SK-N-SH (cell line): ENCODE measurements at regions not wholly inside any gene's neighbourhood (a gene's known extent, or its start where the extent isn't known, plus 50 kb on each side); places are given as distances from the start of the nearest gene placed in this dataset.

Source experiments
- CTCF ChIA-PET: fragments of 300-600, 350-600 bp; formaldehyde crosslinking; extraction: SDS; loops from one replicate; lab custom pipeline; 2021; lab: Yijun Ruan, JAX
- POLR2A ChIA-PET: fragments of 350-600 bp; sonication (Branson Sonifier 250); formaldehyde crosslinking; extraction: SDS; loops from one replicate; lab custom pipeline; 2020; ENCODE audit warnings: antibody characterized with exemption, inconsistent platforms; lab: Yijun Ruan, JAX
- DNase-seq: peaks from one replicate; pipeline ENCODE4 v3.0.0; 2012
- H2AFZ ChIP-seq: fragments of 200-600 bp; sonication (generic); 2 replicates; pipeline ENCODE4 v1.8.1; 2016; ENCODE audit warnings: antibody characterized with exemption, mild to moderate bottlenecking, low read depth
- H3F3A ChIP-seq: fragments of 200-600 bp; sonication (generic); replicated peaks from 2 replicates; pipeline ENCODE3; 2016; ENCODE audit warnings: antibody characterized with exemption, mild to moderate bottlenecking; ENCODE audit not compliant: insufficient read depth
- H3K27ac ChIP-seq, 2 experiments: fragments of 200-500 bp in 1 of 2; fragments of 200-600 bp in 1 of 2; sonication (Bioruptor generic) in 1 of 2; sonication (generic), shearing (Covaris generic) in 1 of 2; 2 replicates each; pipeline versions ENCODE4 v1.5.1 to v1.6.1; 2014 to 2016; ENCODE audit warnings: low read depth in 2 of 2, inconsistent platforms in 1 of 2, low read length in 1 of 2, mild to moderate bottlenecking in 1 of 2, mixed read lengths in 1 of 2
- H3K27me3 ChIP-seq: fragments of 200-600 bp; sonication (generic), shearing (Covaris generic); 2 replicates; pipeline ENCODE4 v1.6.1; 2016; ENCODE audit warnings: mixed run types; ENCODE audit not compliant: insufficient read depth
- H3K36me3 ChIP-seq, 2 experiments: fragments of 200-500 bp in 1 of 2; fragments of 200-600 bp in 1 of 2; sonication (Bioruptor generic) in 1 of 2; sonication (generic) in 1 of 2; replicated peaks in 1 of 2; 2 replicates each; pipeline versions ENCODE3 to v1.5.1; 2014 to 2016; ENCODE audit warnings: low read length in 1 of 2, mild to moderate bottlenecking in 1 of 2; ENCODE audit not compliant: insufficient read depth in 2 of 2, control insufficient read depth in 1 of 2
- H3K4me1 ChIP-seq, 2 experiments: fragments of 200-500 bp in 1 of 2; fragments of 200-600 bp in 1 of 2; sonication (Bioruptor generic) in 1 of 2; sonication (generic), shearing (Covaris generic) in 1 of 2; 2 replicates each; pipeline versions ENCODE4 v1.5.1 to v1.6.1; 2014 to 2016; ENCODE audit warnings: low read depth in 1 of 2, low read length in 1 of 2, mixed run types in 1 of 2; ENCODE audit not compliant: insufficient read depth in 2 of 2, control insufficient read depth in 1 of 2
- H3K4me2 ChIP-seq: fragments of 200-600 bp; sonication (generic), shearing (Covaris generic); 2 replicates; pipeline ENCODE4 v1.6.1; 2017; ENCODE audit warnings: mixed run types
- H3K4me3 ChIP-seq, 2 experiments: fragments of 200-500 bp in 1 of 2; fragments of 200-600 bp in 1 of 2; sonication (Bioruptor generic) in 1 of 2; sonication (generic), shearing (Covaris generic) in 1 of 2; 2 replicates each; pipeline versions ENCODE4 v1.5.1 to v1.8.1; 2014 to 2016; ENCODE audit warnings: low read depth in 2 of 2, inconsistent platforms in 1 of 2, low read length in 1 of 2, mild to moderate bottlenecking in 1 of 2, mixed read lengths in 1 of 2, moderate library complexity in 1 of 2
- H3K79me2 ChIP-seq: fragments of 200-600 bp; sonication (generic); 2 replicates; pipeline ENCODE4 v1.8.1; 2017; ENCODE audit warnings: mild to moderate bottlenecking; ENCODE audit not compliant: insufficient read depth
- H3K9ac ChIP-seq: fragments of 200-600 bp; sonication (generic); 2 replicates; pipeline ENCODE4 v1.6.1; 2017; ENCODE audit warnings: mixed run types
- H3K9me2 ChIP-seq: fragments of 200-600 bp; sonication (generic); 2 replicates; pipeline ENCODE4 v1.6.1; 2017; ENCODE audit warnings: mixed run types
- H3K9me3 ChIP-seq: fragments of 200-600 bp; sonication (generic); 2 replicates; pipeline ENCODE4 v1.6.1; 2017; ENCODE audit warnings: mixed run types, mild to moderate bottlenecking, moderate library complexity
- H4K20me1 ChIP-seq: fragments of 200-600 bp; sonication (generic); 2 replicates; pipeline ENCODE4 v1.6.1; 2017; ENCODE audit warnings: mild to moderate bottlenecking, mixed run types; ENCODE audit not compliant: insufficient read depth
- CHD2 ChIP-seq: fragments of 150-350 bp; IDR thresholded peaks from 2 replicates; pipeline ENCODE4 v1.6.1; 2018; ENCODE audit warnings: low read length; ENCODE audit not compliant: partially characterized antibody
- ELF1 ChIP-seq: IDR thresholded peaks from 2 replicates; pipeline ENCODE4 v1.4.0; 2012
- EZH2phosphoT487 ChIP-seq: fragments of 200-600 bp; sonication (generic); IDR thresholded peaks from 2 replicates; pipeline ENCODE4 v1.6.1; 2017; ENCODE audit warnings: low read depth, mixed run types, mild to moderate bottlenecking, antibody characterized with exemption, moderate library complexity, borderline replicate concordance
- JUND ChIP-seq: IDR thresholded peaks from 2 replicates; pipeline ENCODE4 v1.4.0; 2012
- MEF2A ChIP-seq: IDR thresholded peaks from 2 replicates; pipeline ENCODE4 v1.4.0; 2012; ENCODE audit warnings: low read depth, borderline replicate concordance
- MXI1 ChIP-seq: IDR thresholded peaks from 2 replicates; pipeline ENCODE4 v1.6.1; 2012; ENCODE audit warnings: mild to moderate bottlenecking, low read depth, low read length, improper control_type of control experiment
- NRF1 ChIP-seq: IDR thresholded peaks from 2 replicates; pipeline ENCODE4 v1.6.1; 2012; ENCODE audit warnings: low read depth, mild to moderate bottlenecking, low read length
- RAD21 ChIP-seq: IDR thresholded peaks from 2 replicates; pipeline ENCODE4 v1.6.1; 2012; ENCODE audit warnings: mild to moderate bottlenecking, low read length
- RFX5 ChIP-seq: IDR thresholded peaks from 2 replicates; pipeline ENCODE4 v1.6.1; 2012; ENCODE audit warnings: mild to moderate bottlenecking, improper control_type of control experiment, low read length
- RXRA ChIP-seq: IDR thresholded peaks from 2 replicates; pipeline ENCODE4 v1.4.0; 2012; ENCODE audit warnings: low read depth, mild to moderate bottlenecking, borderline replicate concordance
- SMC3 ChIP-seq: IDR thresholded peaks from 2 replicates; pipeline ENCODE4 v1.6.1; 2012; ENCODE audit warnings: low read depth, low read length, improper control_type of control experiment
- TEAD4 ChIP-seq: IDR thresholded peaks from 2 replicates; pipeline ENCODE4 v1.4.0; 2012; ENCODE audit warnings: mild to moderate bottlenecking, borderline replicate concordance; ENCODE audit not compliant: insufficient read depth
- WGBS: methylation state at CpG from one replicate; pipeline ENCODE4 v1.1.6; 2017; ENCODE audit warnings: low lambda C conversion rate; 5-methylcytosine and 5-hydroxymethylcytosine counted together
- TF ChIP-seq, protein P1 (sequence below): fragments of 200-600 bp; sonication (generic); IDR thresholded peaks from 2 replicates; pipeline ENCODE4 v1.6.1; 2017; ENCODE audit warnings: antibody characterized with exemption, mild to moderate bottlenecking, moderate library complexity
- TF ChIP-seq, protein P2 (sequence below): IDR thresholded peaks from 2 replicates; pipeline ENCODE4 v1.4.0; 2012; ENCODE audit warnings: low read depth, borderline replicate concordance
- TF ChIP-seq, protein P3 (sequence below): IDR thresholded peaks from 2 replicates; pipeline ENCODE4 v1.4.0; 2012; ENCODE audit warnings: low read depth
- TF ChIP-seq, protein P4 (sequence below): fragments of 150-350 bp; IDR thresholded peaks from 2 replicates; pipeline ENCODE4 v1.6.1; 2017; ENCODE audit warnings: antibody characterized with exemption, low read length, low read depth, borderline replicate concordance

DNA sequence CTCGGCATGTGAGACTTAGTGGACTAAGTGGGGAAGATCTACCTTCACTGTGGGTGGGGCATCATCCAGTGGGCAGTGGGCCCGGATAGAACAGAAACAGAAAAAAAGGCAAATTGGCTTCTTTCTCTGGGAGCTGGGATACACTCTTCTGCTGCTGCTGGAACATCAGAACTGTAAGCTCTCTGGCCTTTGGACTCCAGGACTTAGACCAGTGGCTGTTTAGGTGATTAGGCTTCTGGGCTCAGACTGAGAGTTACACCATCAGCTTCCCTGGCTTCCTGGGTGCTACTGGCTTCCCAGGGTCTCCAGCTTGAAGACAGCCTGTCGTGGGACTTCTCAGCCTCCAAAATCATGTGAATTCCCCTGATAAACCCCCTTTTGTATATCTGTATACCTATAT lies 122.7 kb upstream of the SLC28A3 start (continued):
- TF ChIP-seq, protein P1, sequence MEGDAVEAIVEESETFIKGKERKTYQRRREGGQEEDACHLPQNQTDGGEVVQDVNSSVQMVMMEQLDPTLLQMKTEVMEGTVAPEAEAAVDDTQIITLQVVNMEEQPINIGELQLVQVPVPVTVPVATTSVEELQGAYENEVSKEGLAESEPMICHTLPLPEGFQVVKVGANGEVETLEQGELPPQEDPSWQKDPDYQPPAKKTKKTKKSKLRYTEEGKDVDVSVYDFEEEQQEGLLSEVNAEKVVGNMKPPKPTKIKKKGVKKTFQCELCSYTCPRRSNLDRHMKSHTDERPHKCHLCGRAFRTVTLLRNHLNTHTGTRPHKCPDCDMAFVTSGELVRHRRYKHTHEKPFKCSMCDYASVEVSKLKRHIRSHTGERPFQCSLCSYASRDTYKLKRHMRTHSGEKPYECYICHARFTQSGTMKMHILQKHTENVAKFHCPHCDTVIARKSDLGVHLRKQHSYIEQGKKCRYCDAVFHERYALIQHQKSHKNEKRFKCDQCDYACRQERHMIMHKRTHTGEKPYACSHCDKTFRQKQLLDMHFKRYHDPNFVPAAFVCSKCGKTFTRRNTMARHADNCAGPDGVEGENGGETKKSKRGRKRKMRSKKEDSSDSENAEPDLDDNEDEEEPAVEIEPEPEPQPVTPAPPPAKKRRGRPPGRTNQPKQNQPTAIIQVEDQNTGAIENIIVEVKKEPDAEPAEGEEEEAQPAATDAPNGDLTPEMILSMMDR, result no peak
- TF ChIP-seq SMC3 (no peak), MEF2A (no peak), TEAD4 (no peak)

DNA sequence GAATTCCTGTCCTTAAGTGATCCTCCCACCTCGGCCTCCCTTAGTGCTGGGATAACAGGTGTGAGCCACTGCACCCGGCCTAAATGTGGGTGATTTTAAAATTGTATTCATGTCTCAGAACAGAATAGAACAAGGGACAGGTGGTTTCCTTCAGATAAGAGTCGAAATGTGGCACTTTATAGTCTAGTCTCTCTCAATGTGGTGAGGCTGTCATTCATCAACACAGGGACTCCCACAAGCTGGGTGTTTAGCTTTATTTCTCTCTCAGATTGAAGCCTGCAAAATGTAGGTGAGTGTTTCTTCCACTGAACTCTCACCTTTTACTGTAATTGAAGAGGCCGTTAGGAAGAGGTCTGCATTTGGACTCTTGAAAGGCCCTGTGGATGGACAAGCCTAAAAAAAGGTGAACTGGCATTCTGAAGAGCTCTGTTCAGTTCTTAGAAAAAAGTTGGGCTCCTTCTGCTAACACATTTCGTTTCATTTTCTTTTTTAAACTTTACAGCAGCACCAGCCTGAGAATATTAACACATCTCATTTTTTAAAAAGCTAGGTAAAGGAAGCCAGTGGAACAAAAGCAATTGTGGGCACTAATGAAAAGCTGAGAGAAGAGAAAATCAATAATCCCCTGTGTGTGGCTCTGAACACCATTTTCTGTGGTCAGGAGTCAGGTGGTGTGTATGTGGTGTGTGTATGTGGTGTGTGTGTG lies 126.2 kb upstream of the SLC28A3 start:
- Histone ChIP-seq H3K27me3 (no peaks in the 10 kb centered on the region), H3K4me2 (no peak overlapping the region), H3F3A (no peaks in the 10 kb centered on the region), H3K9ac (no peak overlapping the region), H3K27ac (no peak overlapping the region), H2AFZ (no peak overlapping the region), H3K79me2 (no peaks in the 10 kb centered on the region), H3K9me2 (no peaks in the 10 kb centered on the region), H3K4me3 (no peak overlapping the region), H3K9me3 (no peaks in the 10 kb centered on the region), H3K4me1 (no peaks in the 10 kb centered on the region), H3K36me3 (no peaks in the 10 kb centered on the region), H4K20me1 (no peaks in the 10 kb centered on the region)
- WGBS, result 10% methylated on average over 5 of the region's 5 CpGs
- ChIA-PET POLR2A (no interaction called here), CTCF (no interaction called here)
- no peak for DNase-seq
- no peak for TF ChIP-seq JUND
- no peak for TF ChIP-seq ELF1
- TF ChIP-seq, protein P2, sequence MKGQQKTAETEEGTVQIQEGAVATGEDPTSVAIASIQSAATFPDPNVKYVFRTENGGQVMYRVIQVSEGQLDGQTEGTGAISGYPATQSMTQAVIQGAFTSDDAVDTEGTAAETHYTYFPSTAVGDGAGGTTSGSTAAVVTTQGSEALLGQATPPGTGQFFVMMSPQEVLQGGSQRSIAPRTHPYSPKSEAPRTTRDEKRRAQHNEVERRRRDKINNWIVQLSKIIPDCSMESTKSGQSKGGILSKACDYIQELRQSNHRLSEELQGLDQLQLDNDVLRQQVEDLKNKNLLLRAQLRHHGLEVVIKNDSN, result no peak
- TF ChIP-seq EZH2phosphoT487, result no peak
- no peak for TF ChIP-seq MXI1
- TF ChIP-seq RAD21, result no peak
- no peak for TF ChIP-seq RXRA

DNA sequence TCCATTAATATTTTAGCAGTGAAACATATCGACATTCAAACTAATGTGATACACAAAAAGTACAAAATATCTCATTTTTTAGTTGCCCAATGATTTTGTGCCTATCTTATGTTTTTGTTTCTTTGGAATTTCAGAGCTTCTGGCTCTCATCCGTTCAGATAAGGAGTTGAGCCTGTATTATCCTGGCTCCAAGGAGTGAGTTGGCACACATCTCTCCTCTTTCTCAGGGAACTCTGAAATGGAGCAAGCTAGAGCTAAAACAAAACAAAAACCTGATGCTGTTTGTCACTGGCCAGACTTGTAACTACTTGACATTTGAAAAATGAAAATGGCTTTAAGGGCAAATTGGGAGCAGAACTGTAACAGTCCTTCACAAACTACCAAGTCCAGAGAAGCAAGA lies 131.3 kb upstream of the SLC28A3 start:
- WGBS, result 11% methylated on average over 2 of the region's 2 CpGs
- H3K36me3 ChIP-seq, result no peaks in the 10 kb centered on the region
- no peaks in the 10 kb centered on the region for H3K9me2 ChIP-seq
- no peak overlapping the region for H3K4me2 ChIP-seq
- no peak overlapping the region for H3K4me3 ChIP-seq
- no peaks in the 10 kb centered on the region for H3K79me2 ChIP-seq
- POLR2A ChIA-PET, result no interaction called here
- no peaks in the 10 kb centered on the region for H3K9me3 ChIP-seq
- H4K20me1 ChIP-seq, result no peaks in the 10 kb centered on the region
- H3K27ac ChIP-seq, result no peak overlapping the region
- H3K4me1 ChIP-seq, result no peaks in the 10 kb centered on the region
- CTCF ChIA-PET, result no interaction called here
- H3F3A ChIP-seq, result no peaks in the 10 kb centered on the region
- no peak for TF ChIP-seq CHD2
- no peak for TF ChIP-seq ELF1
- TF ChIP-seq RFX5, result no peak
- TF ChIP-seq, protein P3, sequence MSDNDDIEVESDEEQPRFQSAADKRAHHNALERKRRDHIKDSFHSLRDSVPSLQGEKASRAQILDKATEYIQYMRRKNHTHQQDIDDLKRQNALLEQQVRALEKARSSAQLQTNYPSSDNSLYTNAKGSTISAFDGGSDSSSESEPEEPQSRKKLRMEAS, result no peak
- no peak for TF ChIP-seq MEF2A
- TF ChIP-seq, protein P4, sequence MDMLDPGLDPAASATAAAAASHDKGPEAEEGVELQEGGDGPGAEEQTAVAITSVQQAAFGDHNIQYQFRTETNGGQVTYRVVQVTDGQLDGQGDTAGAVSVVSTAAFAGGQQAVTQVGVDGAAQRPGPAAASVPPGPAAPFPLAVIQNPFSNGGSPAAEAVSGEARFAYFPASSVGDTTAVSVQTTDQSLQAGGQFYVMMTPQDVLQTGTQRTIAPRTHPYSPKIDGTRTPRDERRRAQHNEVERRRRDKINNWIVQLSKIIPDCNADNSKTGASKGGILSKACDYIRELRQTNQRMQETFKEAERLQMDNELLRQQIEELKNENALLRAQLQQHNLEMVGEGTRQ, result no peak
- no peak for TF ChIP-seq NRF1
- TF ChIP-seq, all 33 proteins: peak for 0
- DNase-seq, result no peak
- Histone ChIP-seq H3K27me3 (no peaks in the 10 kb centered on the region), H2AFZ (no peak overlapping the region), H3K9ac (no peak overlapping the region)
